Subcutaneous abdominal adipose tissue (tissue), 5 donors: ENCODE measurements at regions not wholly inside any gene's neighbourhood (a gene's known extent, or its start where the extent isn't known, plus 50 kb on each side); places are given as distances from the start of the nearest gene placed in this dataset.

Experiments used
- H3K27ac ChIP-seq: one replicate; pipeline ENCODE4 v1.7.0; 2013; ENCODE audit warnings: low read depth, mild to moderate bottlenecking, inconsistent platforms, low read length, moderate library complexity
- H3K27me3 ChIP-seq, 5 donors: one replicate each; pipeline ENCODE4 v1.7.0; 2013; ENCODE audit warnings: low read length in 5 of 5, inconsistent platforms in 1 of 5; ENCODE audit not compliant: control insufficient read depth in 5 of 5, insufficient read depth in 4 of 5
- H3K36me3 ChIP-seq, 5 donors: one replicate each; pipeline ENCODE4 v1.7.0; 2013; ENCODE audit warnings: low read length in 5 of 5; ENCODE audit not compliant: control insufficient read depth in 5 of 5, insufficient read depth in 5 of 5
- H3K4me1 ChIP-seq, 5 donors: one replicate each; pipeline ENCODE4 v1.7.0; 2013; ENCODE audit warnings: low read length in 5 of 5, mild to moderate bottlenecking in 3 of 5, moderate library complexity in 1 of 5; ENCODE audit not compliant: control insufficient read depth in 5 of 5, insufficient read depth in 5 of 5
- H3K4me3 ChIP-seq, 5 donors: one replicate each; pipeline ENCODE4 v1.7.0; 2013; ENCODE audit warnings: low read length in 5 of 5, low read depth in 1 of 5
- H3K9ac ChIP-seq, 5 donors: one replicate each; pipeline ENCODE4 v1.7.0; 2013; ENCODE audit warnings: low read length in 5 of 5, mild to moderate bottlenecking in 4 of 5, moderate library complexity in 3 of 5
- H3K9me3 ChIP-seq, 5 donors: one replicate each; pipeline ENCODE4 v1.7.0; 2013; ENCODE audit warnings: low read length in 5 of 5; ENCODE audit not compliant: control insufficient read depth in 5 of 5
- donor health status: healthy.
- donor health status: healthy.
- donor health status: healthy.
- donor health status: healthy.
- donor health status: healthy.

DNA sequence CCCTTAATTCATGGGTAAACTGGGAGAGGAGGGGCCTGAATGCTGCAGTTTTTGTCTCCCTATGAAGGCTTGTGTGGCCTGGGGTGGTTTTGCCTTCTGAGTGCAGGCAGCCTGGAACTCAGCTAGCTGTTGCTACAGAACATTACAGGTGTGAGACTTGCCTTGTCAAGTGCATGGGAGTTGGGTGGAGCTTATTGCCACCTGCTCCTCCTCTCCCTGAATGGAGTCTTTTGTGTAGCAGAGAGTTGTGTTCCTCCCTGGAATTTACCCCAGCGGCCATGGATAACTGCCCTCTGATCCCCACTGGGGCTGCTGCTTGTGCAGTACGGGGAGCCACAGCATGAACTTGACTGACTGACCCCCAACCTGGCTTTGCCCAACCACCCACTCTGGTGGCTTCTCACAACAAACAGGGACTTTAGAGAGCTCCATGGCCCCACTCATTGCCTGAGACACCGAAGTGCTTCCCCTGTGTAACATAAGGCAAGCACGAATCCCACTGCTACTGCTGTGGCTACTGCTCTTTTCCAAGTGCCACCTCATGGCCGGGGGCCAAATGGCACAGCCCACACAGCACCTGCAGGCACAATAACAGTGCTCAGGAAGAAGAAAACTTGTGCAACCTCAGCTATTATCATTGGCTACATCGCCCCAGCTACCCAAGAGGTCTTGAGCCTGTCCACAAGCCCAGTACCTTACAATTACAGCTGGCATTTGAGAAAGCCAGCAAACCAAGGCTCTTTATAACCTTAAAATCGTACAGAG, 942.9 kb downstream of the CDH18 start:
- peaks cover 0 to 2% (median 0%) of the 10 kb centered on the region in 5 donors for H3K4me1 ChIP-seq
- H3K27ac ChIP-seq, result no peak overlapping the region
- no peaks in the 10 kb centered on the region for H3K36me3 ChIP-seq
- H3K4me3 ChIP-seq, result no peak overlapping the region
- peaks cover 0 to 3% (median 0%) of the 10 kb centered on the region in 5 donors for H3K9me3 ChIP-seq
- H3K27me3 ChIP-seq, result peaks cover 0 to 3% (median 0%) of the 10 kb centered on the region in 5 donors
- no peak overlapping the region for H3K9ac ChIP-seq

DNA sequence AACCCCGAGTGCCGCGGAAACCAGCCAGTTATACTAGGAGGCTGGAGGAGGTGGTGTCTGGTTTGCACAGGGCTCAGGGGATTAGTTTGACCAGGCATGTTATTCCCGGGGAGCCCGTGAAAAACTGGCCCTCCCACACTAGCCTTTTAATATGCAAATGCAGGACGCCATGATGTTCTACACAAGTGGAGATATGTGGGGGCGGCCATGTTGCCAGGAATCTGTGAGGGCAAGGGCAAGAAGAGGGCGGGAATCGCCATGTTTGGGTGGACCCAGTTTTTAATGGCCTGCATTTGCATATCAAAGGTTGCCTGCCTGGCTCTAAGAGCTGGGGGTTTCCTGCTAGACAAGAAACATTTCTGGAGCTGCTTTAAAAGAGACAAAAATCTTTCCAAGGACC, 940.7 kb downstream of the CDH18 start:
- Histone ChIP-seq H3K36me3 (no peaks in the 10 kb centered on the region), H3K4me3 (no peak overlapping the region), H3K9me3 (peaks cover 0 to 3% (median 0%) of the 10 kb centered on the region in 5 donors), H3K27ac (no peak overlapping the region), H3K9ac (no peak overlapping the region), H3K27me3 (peaks cover 0 to 3% (median 0%) of the 10 kb centered on the region in 5 donors), H3K4me1 (peaks cover 0 to 2% (median 0%) of the 10 kb centered on the region in 5 donors)

DNA sequence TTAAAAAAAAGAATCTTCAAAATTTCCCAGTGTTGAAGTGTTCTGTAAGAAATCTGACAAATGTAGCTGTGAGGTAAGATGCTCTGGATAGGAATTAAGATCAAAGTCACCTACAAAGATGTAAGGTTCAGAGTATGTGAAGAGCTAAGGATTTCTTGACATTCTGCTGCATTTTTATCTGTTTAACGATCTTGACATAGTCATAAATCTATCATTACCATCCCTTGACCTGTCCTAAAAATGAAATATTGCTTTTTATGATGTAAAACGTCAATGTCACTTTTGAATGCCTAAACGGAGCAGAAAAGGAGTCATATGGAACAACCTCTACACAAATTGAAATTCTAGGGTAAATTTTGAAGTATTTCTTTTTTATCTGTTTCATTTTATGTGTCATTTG, 939.3 kb downstream of the CDH18 start:
- Histone ChIP-seq H3K36me3 (no peaks in the 10 kb centered on the region), H3K4me1 (peaks cover 0 to 2% (median 0%) of the 10 kb centered on the region in 5 donors), H3K27me3 (peaks cover 0 to 3% (median 0%) of the 10 kb centered on the region in 5 donors), H3K27ac (no peak overlapping the region), H3K9me3 (peaks cover 0 to 5% (median 0%) of the 10 kb centered on the region in 5 donors), H3K9ac (no peak overlapping the region), H3K4me3 (no peak overlapping the region)

DNA sequence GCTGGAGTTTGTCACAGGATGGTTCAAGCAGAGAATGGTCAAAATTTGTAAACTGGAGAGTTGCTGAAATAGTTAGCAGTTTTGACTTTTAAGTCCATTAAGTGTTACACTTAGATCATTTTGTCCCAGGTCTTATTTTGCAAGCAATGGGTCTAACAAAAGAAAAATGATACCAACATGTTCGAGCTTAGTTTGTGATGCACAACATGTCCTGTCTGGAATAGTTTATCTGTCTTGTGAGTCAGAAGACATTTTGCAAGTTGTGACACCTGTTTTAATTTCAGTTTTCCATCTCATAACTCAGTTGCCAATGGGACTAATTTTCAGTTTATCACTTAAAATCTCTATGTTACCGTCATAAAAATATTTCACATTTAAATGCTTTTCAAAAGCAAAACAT, 929.8 kb downstream of the CDH18 start:
- H3K36me3 ChIP-seq, result no peaks in the 10 kb centered on the region
- H3K4me3 ChIP-seq, result no peak overlapping the region
- H3K27ac ChIP-seq, result no peak overlapping the region
- H3K9ac ChIP-seq, result no peak overlapping the region
- no peaks in the 10 kb centered on the region for H3K27me3 ChIP-seq
- H3K9me3 ChIP-seq, result peaks cover 0 to 2% (median 0%) of the 10 kb centered on the region in 5 donors
- H3K4me1 ChIP-seq, result no peaks in the 10 kb centered on the region

DNA sequence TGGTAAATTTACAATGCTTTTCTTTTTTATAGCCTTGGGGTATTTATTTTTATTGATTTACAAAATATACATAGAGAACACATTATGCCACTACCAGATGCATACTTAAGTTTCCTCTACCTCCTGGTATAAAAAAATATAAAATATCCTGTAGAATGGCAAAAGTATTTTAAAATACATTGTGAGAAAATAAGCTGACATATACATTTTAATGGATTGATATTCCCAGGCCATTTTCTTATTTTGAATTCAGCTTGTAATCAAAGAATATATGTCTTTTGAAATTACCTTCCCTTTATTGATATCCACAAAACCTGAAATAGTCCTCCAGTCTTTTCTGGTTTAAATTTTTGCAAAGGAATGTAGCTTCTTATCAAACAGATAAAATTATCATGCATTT, 923.9 kb downstream of the CDH18 start:
- H3K9me3 ChIP-seq, result no peaks in the 10 kb centered on the region
- H3K9ac ChIP-seq, result no peak overlapping the region
- H3K27ac ChIP-seq, result no peak overlapping the region
- no peaks in the 10 kb centered on the region for H3K27me3 ChIP-seq
- H3K36me3 ChIP-seq, result no peaks in the 10 kb centered on the region
- no peaks in the 10 kb centered on the region for H3K4me1 ChIP-seq
- no peak overlapping the region for H3K4me3 ChIP-seq

DNA sequence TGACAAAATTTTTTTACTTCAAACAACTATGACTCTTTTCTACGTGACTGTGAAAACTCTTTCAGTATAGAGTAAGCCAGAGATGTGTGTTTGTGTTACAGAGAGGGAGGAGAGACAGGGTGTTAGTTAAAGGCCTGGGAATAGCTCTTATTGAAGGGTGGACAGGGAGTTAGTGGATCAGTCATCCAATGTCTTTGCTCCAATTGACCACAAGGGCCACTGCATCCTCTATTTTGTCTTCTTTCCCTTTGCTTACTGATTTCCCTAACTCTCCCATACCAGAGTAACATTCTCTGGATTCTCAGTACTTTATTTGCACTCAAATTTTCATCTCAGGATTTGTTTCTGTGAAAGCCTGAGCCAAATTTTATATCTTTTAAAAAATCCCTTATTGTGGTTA, 920.3 kb downstream of the CDH18 start:
- Histone ChIP-seq H3K4me3 (no peak overlapping the region), H3K9ac (no peak overlapping the region), H3K4me1 (no peaks in the 10 kb centered on the region), H3K27me3 (no peaks in the 10 kb centered on the region), H3K9me3 (no peaks in the 10 kb centered on the region), H3K27ac (no peak overlapping the region), H3K36me3 (no peaks in the 10 kb centered on the region)

DNA sequence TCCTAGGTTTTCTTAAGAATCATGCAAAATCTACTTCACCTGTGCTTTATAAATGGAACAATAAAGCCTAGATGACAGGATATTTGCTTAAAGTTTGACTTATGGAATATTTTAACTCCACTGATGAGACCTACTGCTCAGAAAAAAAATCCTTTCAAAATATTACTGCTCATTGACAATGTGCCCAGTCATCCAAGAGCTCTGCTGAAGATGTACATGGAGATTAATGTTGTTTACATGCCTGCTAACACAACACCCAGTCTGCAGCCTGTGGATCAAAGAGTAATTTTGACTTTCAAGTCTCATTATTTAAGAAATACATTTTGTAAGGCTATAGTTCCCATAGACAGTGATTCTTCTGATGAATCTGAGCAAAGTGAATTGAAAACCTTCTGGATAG, 889.6 kb downstream of the CDH18 start:
- Histone ChIP-seq H3K27ac (no peak overlapping the region), H3K27me3 (no peaks in the 10 kb centered on the region), H3K4me3 (no peak overlapping the region), H3K36me3 (no peaks in the 10 kb centered on the region), H3K9ac (no peak overlapping the region), H3K9me3 (no peaks in the 10 kb centered on the region), H3K4me1 (no peaks in the 10 kb centered on the region)

DNA sequence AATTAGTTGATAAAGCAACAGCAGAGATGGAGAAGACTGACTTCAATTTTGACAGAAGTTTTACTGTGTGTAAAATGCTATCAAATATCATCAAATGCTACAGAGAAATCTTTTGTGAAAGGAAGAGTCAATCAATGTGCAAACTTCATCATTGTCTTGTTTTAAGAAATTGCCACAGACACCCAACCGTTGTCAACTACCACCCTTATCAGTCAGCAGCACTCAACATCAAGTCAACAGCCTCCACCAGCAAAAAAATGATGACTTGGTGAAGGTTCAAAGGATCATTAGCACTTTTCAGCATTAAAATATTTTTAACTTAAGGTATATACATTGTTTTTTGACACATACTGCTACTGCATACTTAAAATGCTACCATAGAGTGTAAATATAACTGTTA, 888.8 kb downstream of the CDH18 start:
- Histone ChIP-seq H3K27me3 (no peaks in the 10 kb centered on the region), H3K9me3 (no peaks in the 10 kb centered on the region), H3K4me3 (no peak overlapping the region), H3K4me1 (no peaks in the 10 kb centered on the region), H3K36me3 (no peaks in the 10 kb centered on the region), H3K27ac (no peak overlapping the region), H3K9ac (no peak overlapping the region)

DNA sequence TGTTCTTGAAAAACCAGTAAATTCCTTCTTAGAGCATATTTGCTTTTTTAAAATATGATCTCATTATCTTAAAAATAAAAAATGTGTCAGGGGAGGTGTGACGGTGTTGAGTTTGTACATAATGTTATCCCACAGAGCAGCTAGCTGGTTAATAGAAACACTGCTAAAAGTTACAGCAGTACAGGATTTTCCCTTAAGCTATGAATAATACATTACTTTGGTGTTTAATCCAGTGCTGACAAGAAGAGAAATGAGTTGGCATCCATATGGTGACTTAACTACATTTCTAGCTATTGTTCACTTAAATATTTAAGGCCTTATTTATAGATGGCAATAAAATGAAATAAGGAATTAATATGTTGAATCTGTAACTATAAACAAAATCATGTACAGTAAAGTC, 883.1 kb downstream of the CDH18 start:
- H3K4me1 ChIP-seq, result no peaks in the 10 kb centered on the region
- H3K9ac ChIP-seq, result no peak overlapping the region
- no peaks in the 10 kb centered on the region for H3K27me3 ChIP-seq
- H3K4me3 ChIP-seq, result no peak overlapping the region
- H3K36me3 ChIP-seq, result no peaks in the 10 kb centered on the region
- H3K27ac ChIP-seq, result no peak overlapping the region
- H3K9me3 ChIP-seq, result no peaks in the 10 kb centered on the region

DNA sequence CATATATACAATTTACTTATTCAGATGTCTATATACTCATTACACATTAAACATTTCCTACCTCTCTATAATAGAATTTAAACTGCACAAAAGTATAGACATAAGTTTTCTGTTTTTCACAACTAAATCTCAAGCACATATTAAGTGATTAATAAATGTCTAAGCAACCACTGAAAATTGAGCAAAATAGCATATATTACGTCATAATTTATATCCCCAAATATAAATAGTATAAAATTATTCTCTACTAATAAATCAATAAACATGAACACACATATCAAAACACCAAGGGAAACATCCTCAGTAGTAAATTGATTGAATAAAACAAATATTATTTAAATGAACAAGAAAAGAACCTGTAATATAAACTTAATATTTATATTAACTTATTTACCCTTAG, 865.1 kb downstream of the CDH18 start:
- Histone ChIP-seq H3K9me3 (peaks cover 0 to 3% (median 0%) of the 10 kb centered on the region in 5 donors), H3K4me1 (no peaks in the 10 kb centered on the region), H3K27me3 (no peaks in the 10 kb centered on the region), H3K4me3 (no peak overlapping the region), H3K27ac (no peak overlapping the region), H3K36me3 (no peaks in the 10 kb centered on the region), H3K9ac (no peak overlapping the region)
